Ishikawa (cell line): ENCODE measurements at regions not wholly inside any gene's neighbourhood (a gene's known extent, or its start where the extent isn't known, plus 50 kb on each side); places are given as distances from the start of the nearest gene placed in this dataset.

ENCODE experiments used
- EP300 ChIP-seq: IDR thresholded peaks from 2 replicates; pipeline ENCODE4 v1.6.1; 2012; ENCODE audit warnings: borderline replicate concordance
- NFIC ChIP-seq: IDR thresholded peaks from 2 replicates; pipeline ENCODE4 v1.6.1; 2012
- RAD21 ChIP-seq: IDR thresholded peaks from 2 replicates; pipeline ENCODE4 v1.6.1; 2012; ENCODE audit warnings: low read depth
- TAF1 ChIP-seq: IDR thresholded peaks from 2 replicates; pipeline ENCODE4 v1.6.1; 2012; ENCODE audit warnings: low read depth, mild to moderate bottlenecking
- TCF12 ChIP-seq: IDR thresholded peaks from 2 replicates; pipeline ENCODE4 v1.6.1; 2012; ENCODE audit warnings: low read depth
- YY1 ChIP-seq: IDR thresholded peaks from 2 replicates; pipeline ENCODE4 v1.6.1; 2012; ENCODE audit warnings: low read depth
- TF ChIP-seq, protein P1 (sequence below): IDR thresholded peaks from 2 replicates; pipeline ENCODE4 v1.6.1; 2012
- TF ChIP-seq, protein P2 (sequence below): IDR thresholded peaks from 2 replicates; pipeline ENCODE4 v1.6.1; 2012; ENCODE audit warnings: low read depth, mild to moderate bottlenecking

DNA sequence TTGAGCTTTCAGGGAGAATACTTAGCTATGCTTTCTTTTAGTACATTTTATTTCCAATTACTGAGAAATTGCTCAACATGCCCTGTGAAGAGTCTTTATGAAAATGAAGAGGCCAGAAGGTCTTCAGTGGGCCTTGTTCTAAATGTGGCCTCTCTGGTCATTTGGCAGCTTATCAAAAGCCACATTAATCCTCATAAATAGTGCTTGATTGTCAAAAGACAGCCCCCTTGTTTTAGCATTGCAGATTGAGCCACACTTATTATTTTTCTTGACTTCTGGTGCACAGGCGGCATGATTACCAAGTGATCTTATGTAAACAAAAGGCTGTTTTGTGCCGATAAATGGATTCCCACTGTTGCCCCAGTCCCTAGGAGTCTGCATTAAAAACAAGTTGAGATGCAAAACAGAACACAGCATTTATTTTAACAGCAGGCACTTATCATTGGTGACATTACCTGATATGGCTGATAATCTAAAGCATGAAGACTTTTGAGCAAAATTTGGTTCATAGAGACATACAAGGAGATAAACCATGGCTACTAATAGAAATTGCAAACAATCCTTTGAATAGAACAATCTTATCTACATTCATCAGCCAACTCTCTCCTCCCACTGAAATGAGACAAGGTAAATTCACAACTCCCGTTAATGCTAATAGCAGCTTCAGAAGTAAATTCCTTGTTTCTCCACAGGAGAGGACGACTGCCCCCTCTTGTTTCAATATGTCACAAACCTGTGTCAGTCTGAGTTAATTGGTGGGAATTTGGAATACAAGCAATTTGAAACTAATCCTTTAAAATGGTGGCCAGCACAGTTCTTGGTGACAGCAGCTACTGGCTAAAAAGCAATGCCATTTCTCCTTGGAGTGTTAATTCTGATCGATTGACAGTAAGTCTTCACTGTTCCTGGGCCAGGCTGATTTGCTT, 194.3 kb downstream of the NSUN3 start:
- TF ChIP-seq, protein P1, sequence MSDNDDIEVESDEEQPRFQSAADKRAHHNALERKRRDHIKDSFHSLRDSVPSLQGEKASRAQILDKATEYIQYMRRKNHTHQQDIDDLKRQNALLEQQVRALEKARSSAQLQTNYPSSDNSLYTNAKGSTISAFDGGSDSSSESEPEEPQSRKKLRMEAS, result no peak
- TF ChIP-seq TAF1 (no peak), EP300 (no peak), RAD21 (no peak), NFIC (no peak), YY1 (no peak), TCF12 (no peak)
- TF ChIP-seq, protein P2, sequence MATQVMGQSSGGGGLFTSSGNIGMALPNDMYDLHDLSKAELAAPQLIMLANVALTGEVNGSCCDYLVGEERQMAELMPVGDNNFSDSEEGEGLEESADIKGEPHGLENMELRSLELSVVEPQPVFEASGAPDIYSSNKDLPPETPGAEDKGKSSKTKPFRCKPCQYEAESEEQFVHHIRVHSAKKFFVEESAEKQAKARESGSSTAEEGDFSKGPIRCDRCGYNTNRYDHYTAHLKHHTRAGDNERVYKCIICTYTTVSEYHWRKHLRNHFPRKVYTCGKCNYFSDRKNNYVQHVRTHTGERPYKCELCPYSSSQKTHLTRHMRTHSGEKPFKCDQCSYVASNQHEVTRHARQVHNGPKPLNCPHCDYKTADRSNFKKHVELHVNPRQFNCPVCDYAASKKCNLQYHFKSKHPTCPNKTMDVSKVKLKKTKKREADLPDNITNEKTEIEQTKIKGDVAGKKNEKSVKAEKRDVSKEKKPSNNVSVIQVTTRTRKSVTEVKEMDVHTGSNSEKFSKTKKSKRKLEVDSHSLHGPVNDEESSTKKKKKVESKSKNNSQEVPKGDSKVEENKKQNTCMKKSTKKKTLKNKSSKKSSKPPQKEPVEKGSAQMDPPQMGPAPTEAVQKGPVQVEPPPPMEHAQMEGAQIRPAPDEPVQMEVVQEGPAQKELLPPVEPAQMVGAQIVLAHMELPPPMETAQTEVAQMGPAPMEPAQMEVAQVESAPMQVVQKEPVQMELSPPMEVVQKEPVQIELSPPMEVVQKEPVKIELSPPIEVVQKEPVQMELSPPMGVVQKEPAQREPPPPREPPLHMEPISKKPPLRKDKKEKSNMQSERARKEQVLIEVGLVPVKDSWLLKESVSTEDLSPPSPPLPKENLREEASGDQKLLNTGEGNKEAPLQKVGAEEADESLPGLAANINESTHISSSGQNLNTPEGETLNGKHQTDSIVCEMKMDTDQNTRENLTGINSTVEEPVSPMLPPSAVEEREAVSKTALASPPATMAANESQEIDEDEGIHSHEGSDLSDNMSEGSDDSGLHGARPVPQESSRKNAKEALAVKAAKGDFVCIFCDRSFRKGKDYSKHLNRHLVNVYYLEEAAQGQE, result no peak
